ENCODE measurements at regions not wholly inside any gene's neighbourhood (a gene's known extent, or its start where the extent isn't known, plus 50 kb on each side); places are given as distances from the start of the nearest gene placed in this dataset.

DNA sequence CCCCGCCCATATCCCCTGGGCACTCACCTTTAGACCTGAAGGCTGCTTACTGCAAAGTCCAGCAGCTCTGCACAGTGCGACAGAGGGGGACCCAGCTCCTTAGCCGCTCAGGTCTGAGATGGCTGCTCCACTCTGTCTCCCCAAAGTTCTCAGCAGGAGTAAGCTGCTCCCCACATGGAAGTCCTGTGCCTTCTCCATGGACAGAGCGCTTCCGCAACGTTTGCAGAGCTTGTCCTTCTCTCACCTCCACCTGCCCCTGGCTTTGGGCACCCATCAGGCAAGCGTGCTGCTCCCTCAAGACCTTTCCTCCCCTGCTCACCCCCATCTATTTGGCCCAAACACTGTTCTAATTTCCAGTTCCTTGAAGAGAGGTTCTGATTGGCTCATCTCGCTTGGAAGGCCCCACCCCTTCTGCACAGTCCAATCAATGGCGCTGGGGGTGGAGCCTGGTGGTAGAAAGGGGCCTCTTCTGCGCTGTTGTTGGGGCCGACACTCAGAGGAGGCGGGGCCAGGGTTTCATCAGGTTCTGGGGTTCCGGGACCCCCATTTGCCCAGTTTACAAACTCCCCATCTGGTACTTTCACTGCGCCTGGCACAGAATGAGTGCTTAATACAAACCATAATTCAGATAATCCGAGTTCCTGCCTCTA, 137.2 kb downstream of the CYLD start:
- H3K4me3 ChIP-seq (ENCODE audit: low read depth, low read length): no peak overlapping the region
- TF ChIP-seq, protein P1, sequence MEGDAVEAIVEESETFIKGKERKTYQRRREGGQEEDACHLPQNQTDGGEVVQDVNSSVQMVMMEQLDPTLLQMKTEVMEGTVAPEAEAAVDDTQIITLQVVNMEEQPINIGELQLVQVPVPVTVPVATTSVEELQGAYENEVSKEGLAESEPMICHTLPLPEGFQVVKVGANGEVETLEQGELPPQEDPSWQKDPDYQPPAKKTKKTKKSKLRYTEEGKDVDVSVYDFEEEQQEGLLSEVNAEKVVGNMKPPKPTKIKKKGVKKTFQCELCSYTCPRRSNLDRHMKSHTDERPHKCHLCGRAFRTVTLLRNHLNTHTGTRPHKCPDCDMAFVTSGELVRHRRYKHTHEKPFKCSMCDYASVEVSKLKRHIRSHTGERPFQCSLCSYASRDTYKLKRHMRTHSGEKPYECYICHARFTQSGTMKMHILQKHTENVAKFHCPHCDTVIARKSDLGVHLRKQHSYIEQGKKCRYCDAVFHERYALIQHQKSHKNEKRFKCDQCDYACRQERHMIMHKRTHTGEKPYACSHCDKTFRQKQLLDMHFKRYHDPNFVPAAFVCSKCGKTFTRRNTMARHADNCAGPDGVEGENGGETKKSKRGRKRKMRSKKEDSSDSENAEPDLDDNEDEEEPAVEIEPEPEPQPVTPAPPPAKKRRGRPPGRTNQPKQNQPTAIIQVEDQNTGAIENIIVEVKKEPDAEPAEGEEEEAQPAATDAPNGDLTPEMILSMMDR (IDR thresholded peaks at IDR 0.05; ENCODE audit: low read depth, low read length): no peak

DNA sequence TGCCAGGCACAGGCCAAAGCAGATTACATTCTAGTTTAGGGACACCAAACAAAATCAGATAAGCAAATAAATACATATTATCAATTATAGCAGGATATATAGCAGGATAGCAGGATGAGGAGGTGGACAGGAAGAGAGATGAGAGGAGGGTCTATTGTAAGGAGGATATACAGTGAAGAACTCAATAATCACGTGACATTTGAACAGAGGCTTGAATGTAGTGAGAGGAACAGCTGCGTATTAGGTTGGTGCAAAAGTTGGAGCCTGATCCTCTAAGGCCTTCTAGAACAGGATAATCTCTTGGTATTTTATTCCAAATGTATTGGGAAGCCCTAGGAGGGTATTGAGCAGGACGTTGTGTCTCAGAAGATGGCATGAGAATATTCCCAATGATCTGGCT, 136.7 kb downstream of the CYLD start:
- TF ChIP-seq, protein P1 (IDR thresholded peaks at IDR 0.05; ENCODE audit: low read depth, low read length): no peak
- no peak overlapping the region for H3K4me3 ChIP-seq (ENCODE audit: low read depth, low read length)

DNA sequence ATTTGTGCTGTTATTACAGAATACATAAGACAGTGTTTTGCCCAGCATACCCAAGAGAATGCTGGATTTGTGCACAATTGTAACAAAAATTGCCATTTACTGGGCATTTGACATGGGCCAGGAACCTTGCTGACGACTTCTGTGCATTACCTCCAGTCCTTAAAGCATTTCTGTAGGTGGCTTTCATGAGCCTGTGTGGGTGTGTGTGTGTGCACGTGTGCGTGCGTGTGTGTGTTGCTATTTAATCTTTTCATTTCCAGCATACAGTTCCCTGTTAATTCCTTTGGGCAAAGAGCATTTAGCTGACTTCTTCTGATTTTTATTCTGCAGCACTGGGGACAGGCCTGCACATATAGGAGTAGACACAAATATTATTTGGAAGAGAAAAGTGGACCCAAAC, 134.4 kb downstream of the CYLD start:
- TF ChIP-seq, protein P1 (IDR thresholded peaks at IDR 0.05; ENCODE audit: low read depth, low read length): no peak
- no peak overlapping the region for H3K4me3 ChIP-seq (ENCODE audit: low read depth, low read length)

DNA sequence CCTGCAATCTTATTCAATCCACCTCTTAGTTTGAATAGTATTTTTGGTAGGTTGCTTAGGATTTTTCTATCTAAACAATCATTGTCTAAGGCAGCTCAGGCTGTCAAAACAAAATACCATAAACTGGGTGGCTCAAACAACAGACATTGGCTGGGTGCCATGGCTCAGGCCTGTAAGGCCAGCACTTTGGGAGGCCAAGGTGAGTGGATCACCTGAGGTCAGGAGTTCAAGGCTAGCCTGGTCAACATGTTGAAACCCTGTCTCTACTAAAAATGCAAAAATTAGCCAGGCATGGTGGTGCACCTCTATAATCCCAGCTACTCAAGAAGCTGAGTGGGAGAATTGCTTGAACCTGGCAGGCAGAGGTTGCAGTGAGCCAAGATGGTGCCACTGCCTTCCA, 126.7 kb downstream of the CYLD start:
- no peak overlapping the region for H3K4me3 ChIP-seq (ENCODE audit: low read depth, low read length)
- TF ChIP-seq, protein P1 (IDR thresholded peaks at IDR 0.05; ENCODE audit: low read depth, low read length): no peak

DNA sequence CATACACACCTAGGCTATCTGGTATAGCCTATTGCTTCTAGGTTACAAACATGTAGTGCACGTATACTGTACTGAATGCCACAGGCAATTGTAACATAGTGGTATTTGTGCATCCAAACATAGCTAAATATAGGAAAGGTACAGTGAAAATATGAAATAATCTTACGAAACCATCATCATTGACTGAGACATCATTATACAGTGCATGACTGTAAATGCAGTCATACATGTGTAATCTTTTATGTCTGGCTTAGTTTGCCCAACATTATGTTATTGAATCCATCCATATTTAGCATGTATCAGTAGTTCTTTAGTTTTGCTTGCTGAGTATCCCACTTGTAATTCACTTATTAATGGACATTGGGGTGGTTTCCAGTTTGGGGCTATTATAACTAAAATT, 124.9 kb downstream of the CYLD start:
- TF ChIP-seq, protein P1 (IDR thresholded peaks at IDR 0.05; ENCODE audit: low read depth, low read length): no peak
- H3K4me3 ChIP-seq (ENCODE audit: low read depth, low read length): no peak overlapping the region

DNA sequence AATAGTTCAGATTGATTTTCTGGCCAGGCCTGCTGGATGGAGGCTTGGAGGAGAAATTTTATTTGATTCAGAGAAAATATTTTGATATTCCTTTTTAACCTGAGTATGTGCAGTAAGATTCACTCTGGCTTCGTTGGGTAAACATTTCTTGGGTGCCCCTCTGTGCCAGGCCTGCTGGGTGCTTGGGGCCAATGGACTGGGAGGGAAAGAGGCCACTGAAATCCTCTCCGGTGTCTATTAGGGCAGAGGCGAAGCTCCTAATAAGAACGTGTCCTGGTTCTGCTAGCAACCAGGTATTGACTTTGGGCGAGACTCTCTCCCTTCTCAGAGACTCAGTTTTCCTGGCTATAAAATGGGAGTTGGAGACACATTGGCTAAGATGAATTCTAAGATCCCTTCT, 122.5 kb downstream of the CYLD start:
- TF ChIP-seq, protein P1 (IDR thresholded peaks at IDR 0.05; ENCODE audit: low read depth, low read length): no peak

DNA sequence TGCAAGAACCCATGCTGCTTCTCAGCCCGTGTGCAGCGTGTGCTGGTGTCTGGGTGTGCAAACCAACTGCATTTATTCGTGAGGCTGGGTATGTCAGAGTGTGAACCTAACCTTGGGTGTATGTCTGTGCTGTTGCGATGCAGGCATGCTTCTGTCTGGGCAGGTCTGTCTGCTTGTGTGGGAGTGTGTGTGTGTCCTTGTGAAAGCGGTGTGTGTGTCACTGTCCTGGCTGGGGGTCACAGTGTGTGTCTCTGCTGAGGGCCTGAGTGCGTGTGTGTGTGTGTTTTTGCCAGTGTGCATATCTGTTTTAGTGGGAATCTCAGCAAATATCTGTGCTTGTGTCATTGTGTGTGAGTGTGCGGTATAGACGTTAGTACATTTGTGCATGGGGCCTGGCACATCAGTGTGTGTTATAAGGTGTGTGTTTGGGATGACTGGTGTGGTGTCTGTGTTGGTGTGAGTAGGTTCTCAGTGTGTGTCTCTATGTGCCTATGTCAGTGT, 121.8 kb downstream of the CYLD start:
- TF ChIP-seq, protein P1 (IDR thresholded peaks at IDR 0.05; ENCODE audit: low read depth, low read length): no peak
- H3K4me3 ChIP-seq (ENCODE audit: low read depth, low read length): no peak overlapping the region

More for the DNA sequence above, 122.5 kb downstream of the CYLD start:
- no peak overlapping the region for H3K4me3 ChIP-seq (ENCODE audit: low read depth, low read length)

Measured in WI38 (cell line).